ENCODE measurements at regions not wholly inside any gene's neighbourhood (a gene's known extent, or its start where the extent isn't known, plus 50 kb on each side); places are given as distances from the start of the nearest gene placed in this dataset.

- no peak overlapping the region for H3K9ac ChIP-seq
- H4K20me1 ChIP-seq (ENCODE audit: insufficient read depth): no peaks in the 10 kb centered on the region
- no peaks in the 10 kb centered on the region for H3K27me3 ChIP-seq (ENCODE audit: insufficient read depth, low read depth)
- no peak overlapping the region for H3K27ac ChIP-seq
- H3K36me3 ChIP-seq (ENCODE audit: insufficient read depth): no peaks in the 10 kb centered on the region
- H3K4me3 ChIP-seq (IDR thresholded peaks at IDR 0.05; ENCODE audit: insufficient read depth, low read depth, low read length): no peak overlapping the region
- H3K79me2 ChIP-seq (ENCODE audit: insufficient read depth, low read depth): no peaks in the 10 kb centered on the region
- no peaks in the 10 kb centered on the region for H3K4me1 ChIP-seq (ENCODE audit: low read depth, poor library complexity, severe bottlenecking)
- no peak overlapping the region for H2AFZ ChIP-seq (ENCODE audit: low read depth)
- TF ChIP-seq, protein P1, sequence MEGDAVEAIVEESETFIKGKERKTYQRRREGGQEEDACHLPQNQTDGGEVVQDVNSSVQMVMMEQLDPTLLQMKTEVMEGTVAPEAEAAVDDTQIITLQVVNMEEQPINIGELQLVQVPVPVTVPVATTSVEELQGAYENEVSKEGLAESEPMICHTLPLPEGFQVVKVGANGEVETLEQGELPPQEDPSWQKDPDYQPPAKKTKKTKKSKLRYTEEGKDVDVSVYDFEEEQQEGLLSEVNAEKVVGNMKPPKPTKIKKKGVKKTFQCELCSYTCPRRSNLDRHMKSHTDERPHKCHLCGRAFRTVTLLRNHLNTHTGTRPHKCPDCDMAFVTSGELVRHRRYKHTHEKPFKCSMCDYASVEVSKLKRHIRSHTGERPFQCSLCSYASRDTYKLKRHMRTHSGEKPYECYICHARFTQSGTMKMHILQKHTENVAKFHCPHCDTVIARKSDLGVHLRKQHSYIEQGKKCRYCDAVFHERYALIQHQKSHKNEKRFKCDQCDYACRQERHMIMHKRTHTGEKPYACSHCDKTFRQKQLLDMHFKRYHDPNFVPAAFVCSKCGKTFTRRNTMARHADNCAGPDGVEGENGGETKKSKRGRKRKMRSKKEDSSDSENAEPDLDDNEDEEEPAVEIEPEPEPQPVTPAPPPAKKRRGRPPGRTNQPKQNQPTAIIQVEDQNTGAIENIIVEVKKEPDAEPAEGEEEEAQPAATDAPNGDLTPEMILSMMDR (conservative IDR thresholded peaks at IDR 0.05; ENCODE audit: low read depth, low read length): no peak
- H3K4me2 ChIP-seq: no peak overlapping the region
These were observed 513.5 kb upstream of the PROK2 start for GRCh38 chr3:72298201-72299152.

DNA sequence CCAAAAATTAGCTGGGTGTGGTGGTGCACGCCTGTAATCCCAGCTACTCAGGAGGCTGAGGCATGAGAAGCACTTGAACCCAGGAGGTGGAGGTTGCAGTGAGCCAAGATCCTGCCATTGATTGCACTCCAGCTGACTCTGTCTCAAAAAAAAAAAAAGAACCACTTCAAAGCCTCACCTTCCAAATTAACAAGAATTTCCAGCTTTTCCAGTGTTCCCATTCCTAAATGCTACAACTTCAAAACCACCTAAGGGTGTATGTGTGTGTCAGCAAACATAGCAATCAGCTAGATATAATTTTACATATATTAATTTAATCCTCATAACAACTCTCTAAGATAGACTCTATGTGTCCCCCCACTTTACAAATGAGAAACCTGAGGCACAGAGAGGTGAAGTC lies 512.5 kb upstream of the PROK2 start:
- Histone ChIP-seq H3K4me3 (IDR thresholded peaks at IDR 0.05; ENCODE audit: insufficient read depth, low read depth, low read length) (no peak overlapping the region), H2AFZ (ENCODE audit: low read depth) (no peak overlapping the region), H3K4me1 (ENCODE audit: low read depth, poor library complexity, severe bottlenecking) (no peaks in the 10 kb centered on the region), H4K20me1 (ENCODE audit: insufficient read depth) (no peaks in the 10 kb centered on the region), H3K79me2 (ENCODE audit: insufficient read depth, low read depth) (no peaks in the 10 kb centered on the region), H3K9ac (no peak overlapping the region), H3K27me3 (ENCODE audit: insufficient read depth, low read depth) (no peaks in the 10 kb centered on the region), H3K4me2 (no peak overlapping the region), H3K36me3 (ENCODE audit: insufficient read depth) (no peaks in the 10 kb centered on the region), H3K27ac (no peak overlapping the region)
- TF ChIP-seq, protein P1 (conservative IDR thresholded peaks at IDR 0.05; ENCODE audit: low read depth, low read length): no peak

GRCh38 chr3:72296477-72297111 lies 511.6 kb upstream of the PROK2 start:
- Histone ChIP-seq H3K27ac (no peak overlapping the region), H3K9ac (no peak overlapping the region), H3K36me3 (ENCODE audit: insufficient read depth) (no peaks in the 10 kb centered on the region), H3K27me3 (ENCODE audit: insufficient read depth, low read depth) (no peaks in the 10 kb centered on the region), H3K4me2 (no peak overlapping the region), H2AFZ (ENCODE audit: low read depth) (no peak overlapping the region), H3K4me3 (IDR thresholded peaks at IDR 0.05; ENCODE audit: insufficient read depth, low read depth, low read length) (no peak overlapping the region), H4K20me1 (ENCODE audit: insufficient read depth) (no peaks in the 10 kb centered on the region), H3K79me2 (ENCODE audit: insufficient read depth, low read depth) (no peaks in the 10 kb centered on the region), H3K4me1 (ENCODE audit: low read depth, poor library complexity, severe bottlenecking) (no peaks in the 10 kb centered on the region)
- TF ChIP-seq, protein P1 (conservative IDR thresholded peaks at IDR 0.05; ENCODE audit: low read depth, low read length): no peak

- Histone ChIP-seq H3K4me3 (IDR thresholded peaks at IDR 0.05; ENCODE audit: insufficient read depth, low read depth, low read length) (no peak overlapping the region), H4K20me1 (ENCODE audit: insufficient read depth) (no peaks in the 10 kb centered on the region), H3K27ac (no peak overlapping the region), H2AFZ (ENCODE audit: low read depth) (no peak overlapping the region), H3K4me2 (no peak overlapping the region), H3K9ac (no peak overlapping the region), H3K36me3 (ENCODE audit: insufficient read depth) (no peaks in the 10 kb centered on the region), H3K27me3 (ENCODE audit: insufficient read depth, low read depth) (no peaks in the 10 kb centered on the region), H3K4me1 (ENCODE audit: low read depth, poor library complexity, severe bottlenecking) (no peaks in the 10 kb centered on the region), H3K79me2 (ENCODE audit: insufficient read depth, low read depth) (no peaks in the 10 kb centered on the region)
- TF ChIP-seq, protein P1 (conservative IDR thresholded peaks at IDR 0.05; ENCODE audit: low read depth, low read length): no peak
These were observed 511.1 kb upstream of the PROK2 start for GRCh38 chr3:72295962-72296450.
